ENCODE measurements at regions not wholly inside any gene's neighbourhood (a gene's known extent, or its start where the extent isn't known, plus 50 kb on each side); places are given as distances from the start of the nearest gene placed in this dataset.

GRCh38 chr11:122398167-122398566, 257.4 kb upstream of the UBASH3B start:
- no peak for DNase-seq

GRCh38 chr11:122395282-122395681, 260.2 kb upstream of the UBASH3B start:
- no peak for DNase-seq

- DNase-seq, result peak; percentile 59
These were observed 261.2 kb upstream of the UBASH3B start for GRCh38 chr11:122394313-122394712.

- DNase-seq, result no peak
These were observed 262.2 kb upstream of the UBASH3B start for GRCh38 chr11:122393209-122393860.

- DNase-seq, result no peak
These were observed 263.0 kb upstream of the UBASH3B start for GRCh38 chr11:122392508-122392907.

- no peak for DNase-seq
These were observed 264.5 kb upstream of the UBASH3B start for GRCh38 chr11:122391049-122391448.

GRCh38 chr11:122383186-122383585, 267.2 kb upstream of the BLID start:
- DNase-seq, result no peak

- DNase-seq, result no peak
These were observed 259.8 kb upstream of the BLID start for GRCh38 chr11:122375687-122376399.

- DNase-seq, result no peak
These were observed 252.8 kb upstream of the BLID start for GRCh38 chr11:122368796-122369195.

- DNase-seq, result no peak
These were observed 251.8 kb upstream of the BLID start for GRCh38 chr11:122367809-122368231.

- DNase-seq, result no peak
These were observed 249.8 kb upstream of the BLID start for GRCh38 chr11:122365610-122366360.

GRCh38 chr11:122363296-122363695, 247.3 kb upstream of the BLID start:
- no peak for DNase-seq

- DNase-seq, result no peak
These were observed 246.4 kb upstream of the BLID start for GRCh38 chr11:122362381-122362780.

GRCh38 chr11:122360875-122361274, 244.9 kb upstream of the BLID start:
- no peak for DNase-seq

GRCh38 chr11:122359081-122359571, 243.1 kb upstream of the BLID start:
- DNase-seq, result no peak

- no peak for DNase-seq
These were observed 242.3 kb upstream of the BLID start for GRCh38 chr11:122358292-122358691.

GRCh38 chr11:122355968-122356367, 240.0 kb upstream of the BLID start:
- DNase-seq, result no peak

GRCh38 chr11:122354025-122354697, 238.1 kb upstream of the BLID start:
- no peak for DNase-seq

- no peak for DNase-seq
These were observed 237.5 kb upstream of the BLID start for GRCh38 chr11:122353561-122353960.

- DNase-seq, result no peak
These were observed 232.8 kb upstream of the BLID start for GRCh38 chr11:122348659-122349409.

- no peak for DNase-seq
These were observed 230.0 kb upstream of the BLID start for GRCh38 chr11:122346006-122346405.

- no peak for DNase-seq
These were observed 229.6 kb upstream of the BLID start for GRCh38 chr11:122345586-122345985.

Measured in NCI-H1092 treated with DMSO at 0.1 percent for 48 hours (cell line).